Stimulated activated CD4-positive, alpha-beta T cell treated with anti-CD3 and anti-CD28 coated beads, Interleukin-1b, Interleukin-23, amount 100 ng/mL, for 1 hour (primary cell): ENCODE measurements at regions not wholly inside any gene's neighbourhood (a gene's known extent, or its start where the extent isn't known, plus 50 kb on each side); places are given as distances from the start of the nearest gene placed in this dataset.
A peak's percentile ranks its signal among the peaks of the same experiment; 100 is the strongest.

Source experiments
- DNase-seq, 2 donors: peaks; one replicate each; pipeline ENCODE4 v3.0.0-alpha.2; 2020; ENCODE audit warnings: low read depth in 2 of 2

DNA sequence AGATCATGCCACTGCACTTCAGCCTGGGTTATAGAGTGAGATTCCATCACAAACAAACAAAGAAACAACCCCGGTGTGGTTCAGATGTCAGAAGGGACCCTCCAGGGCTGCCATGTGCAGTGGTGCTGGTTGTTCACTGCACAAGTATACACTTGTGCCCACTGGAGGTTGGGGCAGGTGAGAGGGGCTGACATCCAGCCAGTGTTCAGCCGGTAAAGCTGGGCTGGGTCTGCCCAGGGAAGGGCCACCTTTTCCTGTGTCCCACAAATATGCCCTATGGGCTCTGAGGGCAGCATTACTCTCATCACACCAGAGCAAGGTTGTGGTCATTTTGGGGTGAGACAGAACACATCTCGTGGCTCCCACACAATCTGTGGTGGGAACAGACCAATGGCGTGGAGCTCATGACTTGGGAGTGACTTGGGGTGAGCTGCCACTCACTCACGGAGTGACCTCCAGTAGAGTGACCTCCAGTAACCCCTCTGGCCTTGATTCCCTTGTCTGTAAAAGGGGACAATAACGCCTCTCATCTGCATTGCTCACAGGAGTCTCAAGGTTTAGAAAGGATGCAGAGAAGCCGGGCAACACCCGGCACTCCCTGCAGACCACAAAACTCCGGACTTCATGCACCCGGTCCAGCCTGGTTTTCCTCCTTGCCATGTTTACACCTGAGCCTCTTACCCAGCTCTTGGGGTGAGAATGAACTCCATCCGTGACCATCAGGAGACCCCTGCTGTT lies 69.0 kb upstream of the VRK1 start:
- DNase-seq = no peak

GRCh38 chr14:96729889-96730288 lies 67.3 kb upstream of the VRK1 start:
- no peak for DNase-seq

- no peak for DNase-seq
Measured at GRCh38 chr14:96730386-96730785, 66.8 kb upstream of the VRK1 start.

DNA sequence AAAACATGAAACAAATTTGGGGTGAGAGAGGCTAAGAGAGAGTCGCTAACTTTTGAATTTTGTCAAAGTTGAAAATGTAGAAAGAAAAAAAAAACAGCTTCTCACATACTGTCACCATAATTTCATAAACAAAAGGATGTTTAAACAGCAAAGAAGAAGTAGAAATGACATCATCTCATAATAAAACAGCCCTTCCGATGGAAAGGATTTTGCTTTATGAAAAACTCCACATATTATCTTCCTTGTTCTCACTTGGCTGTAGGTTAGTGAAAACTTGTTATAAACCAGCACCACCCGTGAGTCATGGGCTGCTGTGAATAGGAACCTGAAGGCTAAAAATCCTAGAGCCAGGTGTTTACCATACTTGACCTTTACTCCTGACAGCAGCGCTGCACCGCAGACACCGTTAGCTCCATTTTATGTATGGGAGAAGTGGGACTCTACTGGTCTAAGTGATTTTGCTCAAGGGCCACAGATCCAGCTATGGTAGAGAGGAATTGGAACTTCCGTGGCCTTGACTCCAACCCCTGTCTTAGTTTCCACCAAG lies 63.0 kb upstream of the VRK1 start:
- no peak for DNase-seq

DNA sequence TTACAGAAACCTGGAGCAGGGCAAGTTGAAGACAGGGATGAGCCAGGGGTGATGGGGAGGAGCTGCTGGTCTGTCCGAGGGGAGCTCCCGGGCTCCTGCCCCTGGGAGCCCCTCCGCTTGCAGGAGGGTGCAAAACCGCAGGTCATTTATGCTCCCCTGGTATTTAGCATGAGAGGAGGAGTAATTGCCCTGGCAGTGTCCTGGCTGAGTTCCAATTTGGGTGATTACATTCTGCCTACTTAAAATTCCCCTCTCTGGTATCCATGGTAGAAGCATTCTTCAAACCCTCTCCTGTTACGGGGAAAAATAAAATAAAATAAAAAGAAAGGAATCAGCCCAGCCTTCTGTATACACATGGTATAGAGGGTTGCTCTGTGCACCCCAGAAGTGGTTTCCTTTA lies 61.7 kb upstream of the VRK1 start:
- DNase-seq = no peak

DNA sequence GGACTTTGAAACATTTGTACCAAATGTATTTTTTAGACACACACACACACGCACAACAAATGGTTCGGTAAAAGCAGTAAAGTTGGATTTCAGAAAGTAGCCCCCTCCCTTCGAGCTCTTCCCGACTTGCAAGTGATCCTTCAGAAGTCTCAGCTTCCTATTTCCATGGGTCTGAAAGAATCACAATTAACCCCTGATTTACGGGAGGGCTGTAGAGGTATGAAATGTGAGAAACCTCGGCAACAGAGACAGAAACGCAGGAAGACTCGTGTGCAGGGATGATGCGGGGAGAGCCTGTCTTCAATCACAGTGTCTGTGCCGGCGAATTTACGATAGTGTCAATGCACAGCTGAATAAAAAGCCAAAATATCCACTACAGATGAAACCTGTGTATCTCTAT lies 60.7 kb upstream of the VRK1 start:
- DNase-seq = no peak

DNA sequence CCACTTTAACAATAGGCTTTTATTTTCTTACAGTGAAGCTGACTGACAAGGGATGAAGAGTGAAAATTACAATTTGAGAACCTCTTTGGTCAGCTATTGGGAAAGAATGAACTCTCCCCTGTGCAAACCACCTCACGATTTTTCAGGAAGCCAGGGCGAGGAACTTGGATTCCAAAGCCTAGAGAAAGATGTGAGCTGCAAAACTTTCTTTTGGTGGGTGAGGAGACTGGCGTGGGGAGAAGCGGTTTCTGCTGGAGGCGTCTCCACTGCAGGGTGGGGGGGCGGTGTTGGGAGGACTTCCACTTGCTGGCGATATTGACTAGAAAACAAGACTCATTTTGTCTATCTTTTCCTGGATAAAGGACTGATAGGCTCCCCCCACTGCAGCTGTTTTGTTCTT lies 59.3 kb upstream of the VRK1 start:
- no peak for DNase-seq

DNA sequence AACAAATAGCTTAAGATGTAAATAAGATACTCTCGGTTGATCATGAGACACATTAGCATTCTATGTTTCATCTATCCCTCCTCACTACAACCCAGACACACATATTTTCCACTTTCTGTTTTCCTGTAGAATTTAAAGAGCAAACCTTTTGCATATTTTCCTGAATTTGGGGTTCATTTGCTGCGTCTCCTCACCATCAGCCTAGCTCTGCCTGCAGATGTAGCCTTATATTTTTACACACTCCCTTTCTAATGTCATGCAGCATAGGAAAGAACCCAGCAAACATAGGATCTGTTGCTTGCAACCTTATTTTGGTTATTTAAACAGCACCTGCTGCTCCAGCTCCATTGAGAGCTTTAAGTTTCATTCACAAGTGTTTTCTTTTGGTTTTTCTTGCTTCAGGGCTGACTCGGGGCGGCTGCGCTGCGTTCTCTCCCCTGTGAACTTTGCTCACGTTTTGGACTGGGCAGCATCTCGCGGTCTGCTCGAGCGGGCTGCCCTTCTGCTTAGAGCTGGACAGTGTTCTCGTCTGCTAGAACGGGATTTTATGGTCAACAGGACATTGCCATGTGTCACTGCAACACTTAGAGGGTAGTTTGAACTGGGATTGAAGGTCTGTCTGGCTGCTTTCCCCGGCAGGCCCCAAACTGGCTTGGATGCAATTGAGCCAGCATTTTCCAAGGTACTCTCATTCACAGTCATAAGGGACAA lies 57.8 kb upstream of the VRK1 start:
- no peak for DNase-seq

DNA sequence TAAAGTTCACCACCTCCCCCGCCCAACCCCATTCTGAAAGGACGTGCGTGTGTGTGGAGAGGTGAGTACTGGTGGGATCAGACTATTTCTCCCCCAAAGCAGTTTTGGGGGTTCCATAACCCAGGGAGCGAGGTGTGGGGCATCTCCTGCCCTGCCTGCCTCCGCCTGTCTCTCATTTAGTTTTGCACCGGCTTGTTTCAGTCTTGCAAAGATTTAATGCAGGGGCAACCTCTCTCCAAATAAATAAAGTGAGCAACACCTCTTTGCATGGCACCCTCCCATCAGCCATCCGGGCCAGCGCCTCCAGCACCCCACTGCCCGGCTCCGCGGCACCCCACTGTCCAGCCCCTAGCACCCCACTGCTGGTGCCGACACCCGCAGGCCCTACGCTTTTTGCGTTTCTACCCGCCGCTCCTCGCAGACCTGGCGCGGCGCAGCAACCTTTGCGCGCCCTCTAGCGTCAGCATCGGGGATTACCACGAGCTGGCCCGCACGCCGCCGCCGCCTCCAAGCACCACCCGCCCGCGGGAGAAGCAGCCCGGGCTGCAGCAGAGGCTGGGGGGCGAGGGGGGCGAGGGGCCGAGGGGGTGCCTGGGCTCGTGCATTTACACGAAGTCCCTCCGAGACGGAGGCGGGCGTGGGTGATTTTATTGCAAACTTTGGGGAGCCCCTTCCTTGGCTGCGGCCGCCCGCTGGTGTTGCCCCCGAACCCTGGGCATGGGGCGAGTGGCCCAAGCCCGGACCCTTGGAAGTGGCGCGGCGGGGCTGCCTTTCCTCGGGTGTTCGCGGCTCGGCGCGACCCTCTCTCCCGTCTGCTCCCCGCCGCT lies 55.8 kb upstream of the VRK1 start:
- DNase-seq = peak; percentile 45 to 67

DNA sequence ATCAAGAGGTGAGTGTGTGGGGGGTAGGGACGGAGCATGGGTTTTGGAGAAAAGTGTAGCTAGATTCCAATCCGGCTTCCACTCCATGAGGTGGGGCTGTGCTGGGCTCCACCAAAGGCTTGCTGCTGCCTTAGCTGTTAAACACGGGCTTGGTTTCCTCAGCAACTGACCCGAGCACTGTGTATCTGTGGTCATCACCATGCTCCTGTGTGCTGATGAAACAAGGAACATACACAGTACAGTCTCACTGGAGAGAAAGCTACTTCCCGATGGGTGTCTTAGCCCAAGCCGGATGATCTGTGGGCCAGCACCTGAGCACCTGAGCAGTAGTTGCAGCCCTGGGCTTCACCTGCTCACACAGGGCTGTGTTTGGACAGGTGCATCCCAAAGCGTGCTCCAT lies 52.9 kb upstream of the VRK1 start:
- DNase-seq = no peak

DNA sequence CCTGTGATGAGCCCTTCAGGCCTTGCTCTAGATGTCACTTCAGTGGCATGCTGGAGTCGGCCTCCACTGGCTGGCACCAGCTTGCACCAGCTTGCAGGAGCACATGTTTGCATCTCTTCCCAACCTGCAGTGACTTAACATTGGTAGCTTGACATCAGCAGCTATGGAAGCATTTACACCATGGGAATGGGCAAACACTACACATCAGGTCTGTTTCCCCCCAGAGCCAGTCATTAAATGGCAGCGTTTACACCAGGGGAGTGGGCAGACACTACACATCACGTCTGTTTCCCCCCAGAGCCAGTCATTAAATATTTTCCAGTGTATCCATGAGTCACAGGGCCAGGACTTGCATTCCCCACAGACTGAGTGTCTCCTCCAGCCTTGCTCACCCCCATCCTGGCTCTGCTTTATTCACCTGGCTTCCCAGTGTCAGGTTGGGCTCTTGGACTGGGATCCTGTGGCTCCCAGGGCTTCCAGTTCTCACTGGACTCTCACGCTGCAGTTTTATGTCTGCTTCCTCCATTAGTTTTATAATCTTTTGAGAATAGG lies 51.6 kb upstream of the VRK1 start:
- no peak for DNase-seq

DNA sequence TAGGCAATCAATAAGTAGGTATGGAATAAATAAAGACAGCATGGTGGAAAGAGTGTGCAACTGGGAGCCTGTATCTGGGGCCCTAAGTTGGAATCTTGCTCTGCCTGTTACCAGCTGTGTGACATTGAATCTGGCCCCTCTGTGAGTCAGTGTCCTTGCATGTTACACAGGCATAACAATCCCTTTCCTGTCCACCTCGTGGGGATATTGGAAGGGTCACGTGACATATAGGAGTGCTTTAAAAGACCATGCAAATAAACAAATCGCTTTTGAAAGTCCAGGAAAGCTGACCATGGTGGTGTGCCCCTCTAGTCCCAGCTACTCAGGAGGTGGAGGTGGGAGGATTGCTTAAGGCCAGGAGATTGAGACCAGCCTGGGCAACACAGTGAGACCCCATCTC lies 51.1 kb upstream of the VRK1 start:
- DNase-seq = no peak

GRCh38 chr14:96747006-96747405 lies 50.2 kb upstream of the VRK1 start:
- DNase-seq = no peak
